Astrocyte of the spinal cord (primary cell): ENCODE measurements at regions not wholly inside any gene's neighbourhood (a gene's known extent, or its start where the extent isn't known, plus 50 kb on each side); places are given as distances from the start of the nearest gene placed in this dataset.

Source experiments
- DNase-seq: peaks from one replicate; pipeline ENCODE4 v3.0.0; 2011; ENCODE audit warnings: low read depth, low spot score
- H3K4me3 ChIP-seq: 2 replicates; pipeline ENCODE4 v1.5.1; 2011; ENCODE audit warnings: low read depth, mild to moderate bottlenecking, low read length, moderate library complexity
- in situ Hi-C: cut with HindIII; loops from 2 replicates; pipeline ENCODE4 v1.10.0; 2017; ENCODE audit warnings: low sequenced_read_pairs
- TF ChIP-seq, protein P1 (sequence below): IDR thresholded peaks from 2 replicates; pipeline ENCODE4 v1.5.1; 2012; ENCODE audit warnings: low read depth, mild to moderate bottlenecking, low read length, inconsistent platforms

DNA sequence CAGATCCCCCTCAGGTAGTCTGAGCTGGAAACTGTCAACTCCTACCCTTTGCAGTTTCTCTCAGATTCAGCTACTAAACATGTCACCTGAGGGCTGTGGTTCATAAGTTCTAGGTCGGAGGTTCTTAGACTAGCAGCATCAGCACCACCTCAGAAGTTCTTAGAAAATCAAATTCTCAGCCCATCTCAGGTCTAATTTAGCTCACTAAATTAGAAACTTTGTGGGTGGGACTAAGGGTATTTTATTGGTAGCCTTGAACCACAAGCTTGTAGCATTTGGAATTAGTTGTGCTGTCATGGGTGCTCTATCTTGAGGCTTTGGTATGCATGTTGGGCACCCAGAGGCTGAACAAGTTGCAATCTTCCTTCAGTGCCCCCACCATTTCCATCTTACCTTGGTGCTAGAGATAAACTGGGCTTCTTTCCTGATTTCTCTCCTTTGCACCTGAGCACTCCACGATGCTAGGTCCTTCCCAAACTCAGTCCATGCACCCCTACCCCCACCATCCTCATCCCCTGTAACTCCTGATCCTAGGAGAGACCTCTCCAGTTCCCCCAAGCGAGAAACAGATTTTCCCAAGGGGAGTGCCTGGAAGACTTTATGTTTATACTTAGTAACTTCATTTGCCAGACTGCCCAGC lies 54.2 kb downstream of the S1PR1 start:
- TF ChIP-seq, protein P1, sequence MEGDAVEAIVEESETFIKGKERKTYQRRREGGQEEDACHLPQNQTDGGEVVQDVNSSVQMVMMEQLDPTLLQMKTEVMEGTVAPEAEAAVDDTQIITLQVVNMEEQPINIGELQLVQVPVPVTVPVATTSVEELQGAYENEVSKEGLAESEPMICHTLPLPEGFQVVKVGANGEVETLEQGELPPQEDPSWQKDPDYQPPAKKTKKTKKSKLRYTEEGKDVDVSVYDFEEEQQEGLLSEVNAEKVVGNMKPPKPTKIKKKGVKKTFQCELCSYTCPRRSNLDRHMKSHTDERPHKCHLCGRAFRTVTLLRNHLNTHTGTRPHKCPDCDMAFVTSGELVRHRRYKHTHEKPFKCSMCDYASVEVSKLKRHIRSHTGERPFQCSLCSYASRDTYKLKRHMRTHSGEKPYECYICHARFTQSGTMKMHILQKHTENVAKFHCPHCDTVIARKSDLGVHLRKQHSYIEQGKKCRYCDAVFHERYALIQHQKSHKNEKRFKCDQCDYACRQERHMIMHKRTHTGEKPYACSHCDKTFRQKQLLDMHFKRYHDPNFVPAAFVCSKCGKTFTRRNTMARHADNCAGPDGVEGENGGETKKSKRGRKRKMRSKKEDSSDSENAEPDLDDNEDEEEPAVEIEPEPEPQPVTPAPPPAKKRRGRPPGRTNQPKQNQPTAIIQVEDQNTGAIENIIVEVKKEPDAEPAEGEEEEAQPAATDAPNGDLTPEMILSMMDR: no peak
- DNase-seq: no peak
- H3K4me3 ChIP-seq: no peak overlapping the region
- in situ Hi-C loops: no loop called here

DNA sequence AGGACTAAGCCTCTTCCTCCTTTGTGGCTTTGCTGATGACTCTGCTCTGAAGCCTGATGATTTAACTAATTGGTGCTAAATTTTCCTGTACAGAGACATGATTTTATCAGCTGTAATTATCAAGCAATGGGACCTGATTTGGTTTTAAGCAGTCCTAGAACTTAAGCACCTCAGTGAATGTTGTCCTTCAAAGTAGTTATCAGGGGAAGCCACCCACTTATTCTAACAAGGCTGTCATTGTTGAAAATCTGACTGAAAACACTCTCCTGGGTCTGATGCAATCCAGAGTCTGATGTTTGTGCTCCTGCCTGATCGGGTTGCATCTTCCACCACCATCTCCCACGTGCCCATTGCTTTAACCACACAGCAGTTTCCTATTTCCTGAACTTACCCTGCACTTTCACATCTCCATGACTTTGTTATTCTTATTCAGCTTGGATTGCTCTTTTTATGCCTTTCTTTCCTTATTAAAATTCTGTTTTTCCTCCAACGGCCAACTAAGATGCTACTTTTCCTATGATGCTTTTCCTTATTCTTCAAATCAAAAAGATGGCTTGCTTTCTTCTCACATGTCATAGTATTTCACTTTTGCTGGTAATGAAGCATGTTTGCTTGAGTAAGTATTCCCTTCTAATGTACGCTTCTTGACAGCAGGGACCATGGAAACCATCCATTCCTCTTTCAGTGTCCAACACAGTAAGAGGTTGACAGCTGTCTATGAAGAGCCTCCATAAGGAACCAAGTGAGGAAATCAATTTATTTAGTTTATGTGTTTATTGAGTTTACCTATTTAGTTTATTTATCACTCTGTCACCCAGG lies 55.0 kb downstream of the S1PR1 start:
- in situ Hi-C loops: no loop called here
- DNase-seq: peak; percentile 85
- TF ChIP-seq, protein P1: no peak
- no peak overlapping the region for H3K4me3 ChIP-seq

DNA sequence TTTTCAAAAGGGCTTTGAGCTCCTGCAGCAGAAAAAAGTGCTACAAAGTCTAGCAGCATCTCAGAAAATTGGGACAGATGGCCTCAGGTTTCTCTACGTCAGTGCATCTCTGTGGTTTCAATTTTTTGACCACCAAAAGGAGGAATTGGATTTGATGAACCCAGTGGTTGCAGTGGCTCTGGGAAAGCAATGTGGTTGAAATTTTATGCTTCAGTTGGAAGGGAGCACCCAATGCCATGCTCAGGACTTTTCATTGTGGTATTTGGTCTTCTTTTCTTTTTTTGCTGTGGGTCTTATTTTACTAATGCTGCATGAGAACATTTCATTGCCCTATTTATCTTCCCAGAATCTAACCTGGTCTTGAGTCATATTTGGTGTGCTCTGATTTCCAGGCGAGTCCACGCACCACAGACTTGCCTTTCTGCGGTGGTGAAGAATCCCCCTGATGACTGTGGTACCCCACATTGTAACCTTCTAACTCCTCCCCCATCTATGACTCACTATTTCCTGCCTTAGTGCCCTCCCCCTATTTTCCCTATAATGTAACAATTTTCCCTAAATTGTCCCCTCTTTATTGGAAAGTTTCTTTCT lies 56.7 kb downstream of the S1PR1 start:
- H3K4me3 ChIP-seq: no peak overlapping the region
- peak; percentile 87 for DNase-seq
- in situ Hi-C loops: no loop called here
- TF ChIP-seq, protein P1: no peak

DNA sequence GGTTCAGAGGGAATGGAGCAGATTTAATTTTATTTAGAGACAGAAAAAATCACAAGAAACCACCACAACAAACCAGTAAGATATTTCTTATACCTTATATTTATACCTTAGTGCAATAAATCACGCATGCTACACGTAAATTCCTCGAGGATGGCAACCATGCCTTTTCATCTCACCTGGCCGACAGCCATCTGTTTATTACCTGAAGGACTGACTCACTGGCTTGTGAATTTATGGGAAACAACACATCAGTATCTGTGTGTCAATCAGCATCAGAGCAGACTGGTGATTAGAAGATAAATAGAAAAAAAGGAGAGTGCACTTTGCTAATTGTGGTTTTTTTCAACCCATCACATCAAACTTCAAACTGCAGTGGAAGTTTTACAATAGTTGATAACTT lies 58.4 kb downstream of the S1PR1 start:
- in situ Hi-C loops: no loop called here
- no peak for DNase-seq
- TF ChIP-seq, protein P1: no peak
- H3K4me3 ChIP-seq: no peak overlapping the region

DNA sequence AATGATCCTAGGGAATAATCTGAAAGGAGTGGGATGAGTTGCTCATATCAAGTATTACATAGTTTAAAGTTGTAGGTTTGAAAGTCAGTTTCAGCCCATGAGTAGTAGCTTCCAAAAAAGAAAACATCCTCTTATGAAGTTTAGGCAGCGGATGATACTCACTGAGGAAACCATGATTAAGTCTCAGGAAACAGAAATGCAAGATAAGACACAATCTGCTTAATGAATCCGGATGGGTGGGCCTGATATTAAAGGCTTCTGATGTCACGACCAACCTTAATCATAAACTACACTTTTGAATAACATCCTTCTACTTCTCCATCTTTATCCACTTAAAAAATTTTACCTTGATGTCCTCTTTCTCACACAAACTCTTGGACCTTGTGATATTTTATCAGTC lies 61.8 kb downstream of the S1PR1 start:
- TF ChIP-seq, protein P1: no peak
- no peak overlapping the region for H3K4me3 ChIP-seq
- no peak for DNase-seq
- in situ Hi-C loops: no loop called here

DNA sequence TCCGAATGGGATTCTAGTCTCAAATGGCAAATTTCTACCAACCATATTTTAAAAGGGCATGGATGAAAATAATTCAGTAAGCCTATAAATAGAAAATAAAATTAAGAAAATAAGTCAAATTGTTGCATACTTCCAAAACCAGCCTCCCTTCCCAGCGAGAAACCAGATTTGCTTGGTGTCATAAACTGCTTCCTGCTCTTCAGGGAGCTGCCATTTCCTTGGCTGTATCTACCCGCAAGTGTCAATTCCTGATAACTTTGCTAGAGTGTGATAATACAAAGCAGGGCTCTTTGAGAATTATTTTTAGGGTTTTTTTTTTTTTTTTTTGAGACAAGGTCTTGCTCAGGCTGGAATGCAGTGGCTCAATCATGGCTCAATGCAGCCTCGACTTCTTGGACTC lies 62.3 kb downstream of the S1PR1 start:
- no peak overlapping the region for H3K4me3 ChIP-seq
- TF ChIP-seq, protein P1: no peak
- DNase-seq: no peak
- in situ Hi-C loops: no loop called here
